Subcutaneous abdominal adipose tissue (tissue), 5 donors: ENCODE measurements at regions not wholly inside any gene's neighbourhood (a gene's known extent, or its start where the extent isn't known, plus 50 kb on each side); places are given as distances from the start of the nearest gene placed in this dataset.

Experiments
- H3K27ac ChIP-seq: one replicate; pipeline ENCODE4 v1.7.0; 2013; ENCODE audit warnings: low read depth, mild to moderate bottlenecking, inconsistent platforms, low read length, moderate library complexity
- H3K27me3 ChIP-seq, 5 donors: one replicate each; pipeline ENCODE4 v1.7.0; 2013; ENCODE audit warnings: low read length in 5 of 5, inconsistent platforms in 1 of 5; ENCODE audit not compliant: control insufficient read depth in 5 of 5, insufficient read depth in 4 of 5
- H3K36me3 ChIP-seq, 5 donors: one replicate each; pipeline ENCODE4 v1.7.0; 2013; ENCODE audit warnings: low read length in 5 of 5; ENCODE audit not compliant: control insufficient read depth in 5 of 5, insufficient read depth in 5 of 5
- H3K4me1 ChIP-seq, 5 donors: one replicate each; pipeline ENCODE4 v1.7.0; 2013; ENCODE audit warnings: low read length in 5 of 5, mild to moderate bottlenecking in 3 of 5, moderate library complexity in 1 of 5; ENCODE audit not compliant: control insufficient read depth in 5 of 5, insufficient read depth in 5 of 5
- H3K4me3 ChIP-seq, 5 donors: one replicate each; pipeline ENCODE4 v1.7.0; 2013; ENCODE audit warnings: low read length in 5 of 5, low read depth in 1 of 5
- H3K9ac ChIP-seq, 5 donors: one replicate each; pipeline ENCODE4 v1.7.0; 2013; ENCODE audit warnings: low read length in 5 of 5, mild to moderate bottlenecking in 4 of 5, moderate library complexity in 3 of 5
- H3K9me3 ChIP-seq, 5 donors: one replicate each; pipeline ENCODE4 v1.7.0; 2013; ENCODE audit warnings: low read length in 5 of 5; ENCODE audit not compliant: control insufficient read depth in 5 of 5
- donor health status: healthy.
- donor health status: healthy.
- donor health status: healthy.
- donor health status: healthy.
- donor health status: healthy.

GRCh38 chrX:115892787-115893671 is 277.5 kb upstream of the AGTR2 start:
- H3K9me3 ChIP-seq, result peaks cover 0 to 17% (median 0%) of the 10 kb centered on the region in 5 donors
- peaks cover 0 to 3% (median 0%) of the 10 kb centered on the region in 5 donors for H3K27me3 ChIP-seq
- H3K9ac ChIP-seq, result peak overlapping the region in 1 of 5 donors; percentile 11
- no peaks in the 10 kb centered on the region for H3K36me3 ChIP-seq
- H3K27ac ChIP-seq, result no peak overlapping the region
- H3K4me1 ChIP-seq, result peaks cover 4 to 17% (median 13%) of the 10 kb centered on the region in 5 donors
- H3K4me3 ChIP-seq, result peak overlapping the region; percentile 23 to 67 (median 55)

GRCh38 chrX:115894087-115894486 is 276.5 kb upstream of the AGTR2 start:
- Histone ChIP-seq H3K4me3 (no peak overlapping the region), H3K9ac (no peak overlapping the region), H3K36me3 (no peaks in the 10 kb centered on the region), H3K27me3 (peaks cover 0 to 3% (median 0%) of the 10 kb centered on the region in 5 donors), H3K9me3 (peaks cover 0 to 21% (median 0%) of the 10 kb centered on the region in 5 donors), H3K4me1 (peaks cover 4 to 21% (median 13%) of the 10 kb centered on the region in 5 donors), H3K27ac (no peak overlapping the region)

GRCh38 chrX:115895678-115896329 is 274.7 kb upstream of the AGTR2 start:
- H3K9ac ChIP-seq, result no peak overlapping the region
- H3K4me3 ChIP-seq, result no peak overlapping the region
- H3K27ac ChIP-seq, result no peak overlapping the region
- H3K9me3 ChIP-seq, result peaks cover 0 to 11% (median 0%) of the 10 kb centered on the region in 5 donors
- no peaks in the 10 kb centered on the region for H3K36me3 ChIP-seq
- H3K4me1 ChIP-seq, result peaks cover 4 to 21% (median 13%) of the 10 kb centered on the region in 5 donors
- H3K27me3 ChIP-seq, result peaks cover 0 to 6% (median 4%) of the 10 kb centered on the region in 5 donors

- Histone ChIP-seq H3K9ac (no peak overlapping the region), H3K4me1 (peaks cover 4 to 21% (median 13%) of the 10 kb centered on the region in 5 donors), H3K9me3 (peaks cover 0 to 14% (median 0%) of the 10 kb centered on the region in 5 donors), H3K4me3 (no peak overlapping the region), H3K27me3 (peaks cover 0 to 6% (median 4%) of the 10 kb centered on the region in 5 donors), H3K36me3 (no peaks in the 10 kb centered on the region), H3K27ac (no peak overlapping the region)
Measured at GRCh38 chrX:115896362-115896761, 274.2 kb upstream of the AGTR2 start.

- Histone ChIP-seq H3K4me3 (no peak overlapping the region), H3K27ac (no peak overlapping the region), H3K36me3 (no peaks in the 10 kb centered on the region), H3K9ac (no peak overlapping the region), H3K27me3 (peaks cover 0 to 11% (median 4%) of the 10 kb centered on the region in 5 donors), H3K4me1 (peaks cover 4 to 13% (median 7%) of the 10 kb centered on the region in 5 donors), H3K9me3 (peaks cover 0 to 10% (median 0%) of the 10 kb centered on the region in 5 donors)
Measured at GRCh38 chrX:115897956-115898355, 272.6 kb upstream of the AGTR2 start.

GRCh38 chrX:115898382-115899001 is 272.1 kb upstream of the AGTR2 start:
- Histone ChIP-seq H3K4me1 (peaks cover 2 to 8% (median 4%) of the 10 kb centered on the region in 5 donors), H3K36me3 (no peaks in the 10 kb centered on the region), H3K9ac (no peak overlapping the region), H3K4me3 (no peak overlapping the region), H3K9me3 (peaks cover 0 to 10% (median 0%) of the 10 kb centered on the region in 5 donors), H3K27ac (no peak overlapping the region), H3K27me3 (peaks cover 0 to 13% (median 5%) of the 10 kb centered on the region in 5 donors)

GRCh38 chrX:115900425-115900824 is 270.1 kb upstream of the AGTR2 start:
- Histone ChIP-seq H3K9ac (no peak overlapping the region), H3K4me3 (no peak overlapping the region), H3K9me3 (peaks cover 0 to 9% (median 0%) of the 10 kb centered on the region in 5 donors), H3K4me1 (peaks cover 0 to 4% (median 0%) of the 10 kb centered on the region in 5 donors), H3K27me3 (peaks cover 0 to 17% (median 7%) of the 10 kb centered on the region in 5 donors), H3K27ac (no peak overlapping the region), H3K36me3 (no peaks in the 10 kb centered on the region)

GRCh38 chrX:115901241-115901640 is 269.3 kb upstream of the AGTR2 start:
- Histone ChIP-seq H3K4me1 (peaks cover 0 to 4% (median 0%) of the 10 kb centered on the region in 5 donors), H3K9me3 (peaks cover 0 to 14% (median 0%) of the 10 kb centered on the region in 5 donors), H3K9ac (no peak overlapping the region), H3K27ac (no peak overlapping the region), H3K36me3 (no peaks in the 10 kb centered on the region), H3K4me3 (no peak overlapping the region), H3K27me3 (peaks cover 2 to 23% (median 7%) of the 10 kb centered on the region in 5 donors)

GRCh38 chrX:115902995-115903394 is 267.5 kb upstream of the AGTR2 start:
- H3K9me3 ChIP-seq, result peaks cover 0 to 14% (median 0%) of the 10 kb centered on the region in 5 donors
- H3K36me3 ChIP-seq, result no peaks in the 10 kb centered on the region
- H3K4me3 ChIP-seq, result no peak overlapping the region

More at GRCh38 chrX:115902995-115903394, 267.5 kb upstream of the AGTR2 start:
- Histone ChIP-seq H3K27ac (no peak overlapping the region), H3K9ac (no peak overlapping the region), H3K27me3 (peaks cover 2 to 26% (median 7%) of the 10 kb centered on the region in 5 donors), H3K4me1 (peaks cover 0 to 4% (median 0%) of the 10 kb centered on the region in 5 donors)
